Mesenchymal stem cell (in vitro differentiated cells and primary cell): ENCODE measurements at regions not wholly inside any gene's neighbourhood (a gene's known extent, or its start where the extent isn't known, plus 50 kb on each side); places are given as distances from the start of the nearest gene placed in this dataset.

Experiments
- DNase-seq: peaks from one replicate; pipeline ENCODE4 v3.0.0-alpha.2; 2013
- H2AFZ ChIP-seq: one replicate; pipeline ENCODE4 v1.6.1; 2013; ENCODE audit warnings: low read depth, mild to moderate bottlenecking, control low read depth, inconsistent platforms, low read length, moderate library complexity
- H2AK5ac ChIP-seq: 2 replicates; pipeline ENCODE4 v1.6.1; 2013; ENCODE audit warnings: low read length, moderate library complexity, mild to moderate bottlenecking, inconsistent platforms; ENCODE audit not compliant: severe bottlenecking
- H2BK120ac ChIP-seq: one replicate; pipeline ENCODE4 v1.6.1; 2013; ENCODE audit warnings: low read depth, mild to moderate bottlenecking, inconsistent platforms, low read length, moderate library complexity
- H2BK12ac ChIP-seq, 2 experiments: one replicate each; pipeline ENCODE4 v1.6.1; 2013; ENCODE audit warnings: inconsistent platforms in 2 of 2, low read length in 2 of 2, mild to moderate bottlenecking in 2 of 2, moderate library complexity in 2 of 2, control low read depth in 1 of 2
- H2BK15ac ChIP-seq: one replicate; pipeline ENCODE4 v1.6.1; 2013; ENCODE audit warnings: mild to moderate bottlenecking, low read depth, inconsistent platforms; ENCODE audit not compliant: poor library complexity, severe bottlenecking
- H2BK5ac ChIP-seq: 2 replicates; pipeline ENCODE4 v1.6.1; 2013; ENCODE audit warnings: low read depth, mild to moderate bottlenecking, low read length, control low read depth, inconsistent platforms; ENCODE audit not compliant: poor library complexity, severe bottlenecking
- H3K14ac ChIP-seq, 2 experiments: one replicate each; pipeline ENCODE4 v1.6.1; 2013; ENCODE audit warnings: inconsistent platforms in 2 of 2, low read length in 2 of 2, control low read depth in 1 of 2, mild to moderate bottlenecking in 1 of 2, moderate library complexity in 1 of 2
- H3K18ac ChIP-seq, 2 experiments: one replicate each; pipeline ENCODE4 v1.6.1; 2013; ENCODE audit warnings: inconsistent platforms in 2 of 2, low read length in 2 of 2, control low read depth in 1 of 2, low read depth in 1 of 2, mild to moderate bottlenecking in 1 of 2
- H3K23ac ChIP-seq, 2 experiments: one replicate each; pipeline ENCODE4 v1.6.1; 2013; ENCODE audit warnings: inconsistent platforms in 2 of 2, low read length in 2 of 2, mild to moderate bottlenecking in 2 of 2, moderate library complexity in 2 of 2, control low read depth in 1 of 2
- H3K27ac ChIP-seq: 2 replicates; pipeline ENCODE4 v1.5.1; 2013; ENCODE audit warnings: mild to moderate bottlenecking, moderate library complexity, low read length, control low read depth, inconsistent platforms; ENCODE audit not compliant: poor library complexity, severe bottlenecking
- H3K27me3 ChIP-seq, 2 experiments: 2 replicates each; pipeline versions ENCODE4 v1.6.1 to v1.7.0; 2013; ENCODE audit warnings: low read length in 2 of 2, mild to moderate bottlenecking in 2 of 2, moderate library complexity in 2 of 2, control low read depth in 1 of 2, inconsistent platforms in 1 of 2; ENCODE audit not compliant: control insufficient read depth in 1 of 2, insufficient read depth in 1 of 2
- H3K36me3 ChIP-seq, 2 experiments: 2 replicates each; pipeline versions ENCODE4 v1.6.1 to v1.7.0; 2013; ENCODE audit warnings: low read length in 2 of 2, control low read depth in 1 of 2, inconsistent platforms in 1 of 2, low read depth in 1 of 2, mild to moderate bottlenecking in 1 of 2; ENCODE audit not compliant: insufficient read depth in 2 of 2, control insufficient read depth in 1 of 2
- H3K4ac ChIP-seq, 2 experiments: one replicate each; pipeline ENCODE4 v1.6.1; 2013; ENCODE audit warnings: inconsistent platforms in 2 of 2, low read length in 2 of 2, mild to moderate bottlenecking in 2 of 2, moderate library complexity in 2 of 2, control low read depth in 1 of 2, low read depth in 1 of 2
- H3K4me1 ChIP-seq: 2 replicates; pipeline ENCODE4 v1.6.1; 2013; ENCODE audit warnings: low read depth, low read length, control low read depth; ENCODE audit not compliant: control insufficient read depth, insufficient read depth
- H3K4me2 ChIP-seq: 2 replicates; pipeline ENCODE4 v1.6.1; 2013; ENCODE audit warnings: low read length, mild to moderate bottlenecking, inconsistent platforms; ENCODE audit not compliant: poor library complexity, severe bottlenecking
- H3K4me3 ChIP-seq, 2 experiments: 2 replicates each; pipeline versions ENCODE4 v1.5.1 to v1.7.0; 2013; ENCODE audit warnings: low read length in 2 of 2, mild to moderate bottlenecking in 2 of 2, control low read depth in 1 of 2, low read depth in 1 of 2; ENCODE audit not compliant: insufficient read depth in 1 of 2
- H3K79me1 ChIP-seq: replicated peaks from 2 replicates; pipeline ENCODE4 v1.6.1; 2013; ENCODE audit warnings: mild to moderate bottlenecking, control low read depth, low read length, inconsistent platforms; ENCODE audit not compliant: poor library complexity, severe bottlenecking
- H3K9ac ChIP-seq: 2 replicates; pipeline ENCODE4 v1.7.0; 2013; ENCODE audit warnings: mild to moderate bottlenecking, low read length, moderate library complexity
- H3K9me3 ChIP-seq: 2 replicates; pipeline ENCODE4 v1.7.0; 2013; ENCODE audit warnings: mild to moderate bottlenecking, low read length; ENCODE audit not compliant: control insufficient read depth
- H4K8ac ChIP-seq: one replicate; pipeline ENCODE4 v1.6.1; 2013; ENCODE audit warnings: inconsistent platforms, mild to moderate bottlenecking, low read length, moderate library complexity
- H4K91ac ChIP-seq: one replicate; pipeline ENCODE4 v1.6.1; 2013; ENCODE audit warnings: mild to moderate bottlenecking, low read length, inconsistent platforms
- WGBS: methylation state at CpG from one replicate; pipeline ENCODE4 v1.1.7; 2013; ENCODE audit warnings: mixed read lengths; 5-methylcytosine and 5-hydroxymethylcytosine counted together

- no peak overlapping the region for H2AFZ ChIP-seq
- H3K27me3 ChIP-seq = no peaks in the 10 kb centered on the region
- H2BK5ac ChIP-seq = no peak overlapping the region
- no peak overlapping the region for H3K18ac ChIP-seq
- no peak overlapping the region for H3K27ac ChIP-seq
- no peak overlapping the region for H3K9ac ChIP-seq
- H3K4me1 ChIP-seq = no peaks in the 10 kb centered on the region
- no peak overlapping the region for H2BK12ac ChIP-seq
- no peak overlapping the region for H3K4ac ChIP-seq
- no peak overlapping the region for H2BK120ac ChIP-seq
- DNase-seq = no peak
- H2AK5ac ChIP-seq = no peak overlapping the region
- no peak overlapping the region for H3K14ac ChIP-seq
- WGBS = 81% methylated on average over 11 of the region's 11 CpGs
- no peak overlapping the region for H4K91ac ChIP-seq
- H3K9me3 ChIP-seq = peaks cover 17% of the 10 kb centered on the region
- no peak overlapping the region for H3K4me3 ChIP-seq
- no peaks in the 10 kb centered on the region for H3K36me3 ChIP-seq
- H3K4me2 ChIP-seq = no peak overlapping the region
- H2BK15ac ChIP-seq = no peak overlapping the region
- no peaks in the 10 kb centered on the region for H3K79me1 ChIP-seq
- no peak overlapping the region for H3K23ac ChIP-seq
- no peak overlapping the region for H4K8ac ChIP-seq
Measured at GRCh38 chr2:366706-367105, 78.8 kb upstream of the ALKAL2 start.

GRCh38 chr2:365367-366275, 77.7 kb upstream of the ALKAL2 start:
- Histone ChIP-seq H2AFZ (no peak overlapping the region), H3K27me3 (no peaks in the 10 kb centered on the region), H3K4me1 (no peaks in the 10 kb centered on the region), H3K23ac (no peak overlapping the region), H2BK5ac (no peak overlapping the region), H3K4ac (no peak overlapping the region), H3K18ac (no peak overlapping the region), H3K79me1 (no peaks in the 10 kb centered on the region), H2BK12ac (no peak overlapping the region), H4K91ac (no peak overlapping the region), H3K14ac (no peak overlapping the region), H3K9me3 (peaks cover 22% of the 10 kb centered on the region), H3K4me2 (no peak overlapping the region), H2BK15ac (no peak overlapping the region), H2BK120ac (no peak overlapping the region), H2AK5ac (no peak overlapping the region), H3K27ac (no peak overlapping the region), H3K36me3 (no peaks in the 10 kb centered on the region), H4K8ac (no peak overlapping the region), H3K9ac (no peak overlapping the region), H3K4me3 (no peak overlapping the region)
- DNase-seq = no peak
- WGBS = 90% methylated on average over 28 of the region's 28 CpGs

- Histone ChIP-seq H4K91ac (no peak overlapping the region), H2BK120ac (no peak overlapping the region), H3K4ac (no peak overlapping the region), H3K79me1 (no peaks in the 10 kb centered on the region), H2AFZ (no peak overlapping the region), H3K27ac (no peak overlapping the region), H2AK5ac (no peak overlapping the region), H3K23ac (no peak overlapping the region), H3K9ac (no peak overlapping the region), H3K14ac (no peak overlapping the region), H3K4me1 (no peaks in the 10 kb centered on the region), H4K8ac (no peak overlapping the region), H3K36me3 (no peaks in the 10 kb centered on the region), H3K4me2 (no peak overlapping the region), H3K18ac (no peak overlapping the region), H3K27me3 (no peaks in the 10 kb centered on the region), H2BK5ac (no peak overlapping the region), H3K9me3 (peaks cover 22% of the 10 kb centered on the region), H3K4me3 (no peak overlapping the region), H2BK12ac (no peak overlapping the region), H2BK15ac (no peak overlapping the region)
- no peak for DNase-seq
- WGBS = 86% methylated on average over 24 of the region's 24 CpGs
Measured at GRCh38 chr2:363824-364470, 76.1 kb upstream of the ALKAL2 start.

- Histone ChIP-seq H2AFZ (no peak overlapping the region), H3K9ac (no peak overlapping the region), H2BK12ac (no peak overlapping the region), H2AK5ac (no peak overlapping the region), H3K18ac (no peak overlapping the region), H4K8ac (no peak overlapping the region), H3K4me2 (no peak overlapping the region), H3K4me3 (no peak overlapping the region), H2BK15ac (no peak overlapping the region), H2BK120ac (no peak overlapping the region), H3K27me3 (no peaks in the 10 kb centered on the region), H2BK5ac (no peak overlapping the region), H3K9me3 (peaks cover 22% of the 10 kb centered on the region), H4K91ac (no peak overlapping the region), H3K27ac (no peak overlapping the region), H3K23ac (no peak overlapping the region), H3K4ac (no peak overlapping the region), H3K14ac (no peak overlapping the region), H3K79me1 (no peaks in the 10 kb centered on the region), H3K36me3 (no peaks in the 10 kb centered on the region), H3K4me1 (no peaks in the 10 kb centered on the region)
- DNase-seq = no peak
- WGBS = 78% methylated on average over 2 of the region's 5 CpGs
Measured at GRCh38 chr2:362924-363323, 75.0 kb upstream of the ALKAL2 start.
